AG04450 (cell line): ENCODE measurements at regions not wholly inside any gene's neighbourhood (a gene's known extent, or its start where the extent isn't known, plus 50 kb on each side); places are given as distances from the start of the nearest gene placed in this dataset.
"Not testable (repeated sequence)": the region's sequence is repeated elsewhere in the genome, so short reads cannot be mapped to it uniquely, and the experiment has no call there.

Experiments
- CTCF ChIA-PET: fragments of 300-600, 350-600 bp; formaldehyde crosslinking; extraction: SDS; loops from one replicate; lab custom pipeline; 2022; ENCODE audit warnings: antibody characterized with exemption, inconsistent platforms; lab: Charles Lee
- POLR2A ChIA-PET: fragments of 350-600 bp; formaldehyde crosslinking; extraction: SDS; loops from one replicate; lab custom pipeline; 2021; ENCODE audit warnings: antibody characterized with exemption, inconsistent platforms; lab: Yijun Ruan, JAX
- DNase-seq: peaks from one replicate; pipeline ENCODE4 v3.0.0-alpha.2; 2011; ENCODE audit warnings: low read depth, low spot score
- H3K27ac ChIP-seq: one replicate; pipeline ENCODE4 v1.5.1; 2012; ENCODE audit warnings: low read depth, low read length, control low read depth
- H3K27me3 ChIP-seq: one replicate; pipeline ENCODE4 v1.6.0; 2012; ENCODE audit warnings: low read length; ENCODE audit not compliant: control insufficient read depth, insufficient read depth
- H3K4me3 ChIP-seq: 2 replicates; pipeline ENCODE4 v1.5.1; 2011; ENCODE audit warnings: mild to moderate bottlenecking, low read depth, low read length, control low read depth
- H3K9me3 ChIP-seq: 2 replicates; pipeline ENCODE4 v1.5.1; 2012; ENCODE audit warnings: low read length; ENCODE audit not compliant: control insufficient read depth, insufficient read depth
- CTCF ChIP-seq: IDR thresholded peaks from 2 replicates; pipeline ENCODE4 v1.5.1; 2011; ENCODE audit warnings: low read depth, low read length, control low read depth, inconsistent platforms

DNA sequence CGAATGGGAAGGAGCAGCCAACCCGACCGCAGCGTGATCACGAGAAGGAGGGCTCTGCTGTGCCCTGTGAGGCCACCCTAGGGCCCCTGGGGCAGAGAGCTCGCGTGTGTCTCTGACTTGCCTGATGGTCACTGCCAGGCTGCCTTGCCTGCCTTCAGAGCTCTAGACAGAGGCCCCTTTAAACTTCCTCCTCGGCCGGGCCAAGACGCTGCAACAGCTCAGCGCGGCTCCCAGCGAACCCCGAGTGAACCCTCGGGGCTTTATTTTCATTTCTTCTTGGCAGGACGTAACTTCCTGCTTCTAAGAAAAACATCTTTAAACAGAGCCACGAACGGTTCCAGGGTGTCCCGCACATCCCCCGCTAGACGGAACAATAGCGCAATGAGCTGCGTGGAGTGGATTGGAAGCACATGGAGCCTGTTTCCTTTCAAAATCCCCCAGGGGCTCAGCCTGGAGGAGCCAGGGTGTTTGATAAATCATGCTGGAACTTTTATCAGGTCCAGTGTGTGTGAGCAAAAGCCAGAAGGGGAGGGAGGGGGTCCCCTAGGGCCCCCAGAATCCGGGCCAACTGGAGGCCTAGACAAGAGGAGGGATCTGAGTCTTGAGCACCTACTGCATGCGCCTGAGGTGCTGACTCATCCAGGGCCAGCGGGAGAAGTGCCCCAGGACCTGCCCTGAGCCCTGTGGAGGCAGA lies 134.1 kb upstream of the GDF10 start:
- DNase-seq, result peak; percentile 45
- ChIA-PET CTCF (interaction anchor here (1.1 to 2.8 kb wide), 3 partner anchors 12 to 146 kb away, joined by 3 to 10 read pairs (median 4); no protein-coding TSS in a partner anchor), POLR2A (interaction anchor here (0.9 to 2.8 kb wide), 3 partner anchors 28 to 62 kb away, joined by 3 to 19 read pairs (median 4); no protein-coding TSS in a partner anchor)
- H3K27me3 ChIP-seq, result no peaks in the 10 kb centered on the region
- TF ChIP-seq CTCF, result no peak
- peak overlapping the region; percentile 3 for H3K4me3 ChIP-seq
- peak overlapping the region; percentile 96 for H3K27ac ChIP-seq
- H3K9me3 ChIP-seq, result no peaks in the 10 kb centered on the region; the same call in 1 of the 2 replicates

DNA sequence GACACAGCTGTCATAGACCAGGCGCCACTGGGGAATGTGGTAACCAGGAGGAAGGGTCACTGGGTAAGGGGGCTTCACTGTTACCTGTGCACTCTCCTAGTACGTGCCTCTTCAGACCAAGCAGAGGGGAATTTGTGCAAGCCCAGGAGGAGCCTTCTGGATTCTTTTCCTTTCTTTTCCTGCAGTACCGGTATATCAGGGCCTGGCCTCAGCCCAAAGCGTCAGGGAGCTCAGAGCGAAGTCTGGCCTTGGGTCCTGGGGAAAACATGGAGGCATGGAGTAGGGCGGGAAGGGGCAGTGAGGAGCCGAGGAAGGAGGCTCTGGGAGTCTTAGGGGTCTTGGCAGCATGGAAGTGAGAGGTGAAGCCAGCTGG lies 133.6 kb upstream of the GDF10 start:
- ChIA-PET CTCF (interaction anchor here (1.1 to 2.8 kb wide), 3 partner anchors 11 to 145 kb away, joined by 3 to 10 read pairs (median 4); no protein-coding TSS in a partner anchor), POLR2A (interaction anchor here (0.9 to 2.8 kb wide), 3 partner anchors 28 to 63 kb away, joined by 3 to 19 read pairs (median 4); no protein-coding TSS in a partner anchor)
- Histone ChIP-seq H3K27me3 (no peaks in the 10 kb centered on the region), H3K4me3 (no peak overlapping the region; the same call in 1 of the 2 replicates), H3K27ac (peak overlapping the region; percentile 96), H3K9me3 (no peaks in the 10 kb centered on the region; the same call in 1 of the 2 replicates)
- no peak for DNase-seq
- no peak for TF ChIP-seq CTCF

DNA sequence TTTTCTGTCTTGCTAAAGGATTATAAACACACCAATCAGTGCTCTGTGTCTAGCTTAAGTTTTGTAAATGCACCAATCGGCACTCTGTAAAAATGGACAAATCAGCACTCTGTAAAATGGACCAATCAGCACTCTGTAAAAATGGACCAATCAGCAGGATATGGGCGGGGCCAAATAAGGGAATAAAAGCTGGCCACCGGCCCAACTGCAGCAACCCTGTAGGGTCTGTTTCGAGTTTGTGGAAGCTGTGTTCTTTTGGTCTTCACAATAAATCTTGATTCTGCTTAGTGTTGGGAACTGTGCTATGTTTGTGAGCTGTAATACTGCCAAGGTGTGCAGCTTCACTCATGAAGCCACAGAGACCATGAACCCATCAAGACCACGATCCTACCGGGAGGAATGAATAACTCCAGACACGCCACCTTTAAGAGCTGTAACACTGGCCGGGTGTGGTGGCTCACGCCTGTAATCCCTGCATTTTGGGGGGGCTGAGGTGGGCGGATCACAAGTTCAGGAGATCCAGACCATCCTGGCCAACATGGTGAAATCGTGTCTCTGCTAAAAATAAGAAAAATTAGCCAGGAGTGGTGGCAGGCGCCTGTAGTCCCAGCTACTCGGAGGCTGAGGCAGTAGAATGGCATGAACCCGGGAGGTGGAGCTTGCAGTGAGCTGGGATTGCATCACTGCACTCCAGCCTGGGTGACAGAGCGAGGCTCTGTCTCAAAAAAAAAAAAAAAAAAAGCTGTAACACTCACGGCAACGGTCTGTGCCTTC lies 133.0 kb upstream of the GDF10 start:
- CTCF ChIA-PET, result interaction anchor here (0.6 to 2.8 kb wide), 5 partner anchors 11 to 649 kb away, joined by 3 to 10 read pairs (median 4); no protein-coding TSS in a partner anchor
- H3K4me3 ChIP-seq, H3K27me3 ChIP-seq, DNase-seq, H3K9me3 ChIP-seq: not testable (repeated sequence)
- peak overlapping the region; percentile 96 for H3K27ac ChIP-seq
- POLR2A ChIA-PET, result interaction anchor here (0.8 to 2.8 kb wide), 4 partner anchors 29 to 63 kb away, joined by 3 to 19 read pairs (median 4); no protein-coding TSS in a partner anchor

- no peaks in the 10 kb centered on the region; the same call in 1 of the 2 replicates for H3K9me3 ChIP-seq
- DNase-seq, result no peak
- ChIA-PET CTCF (interaction anchor here (0.6 to 2.8 kb wide), 3 partner anchors 10 to 119 kb away, joined by 3 to 10 read pairs (median 4); no protein-coding TSS in a partner anchor), POLR2A (interaction anchor here (0.8 to 2.8 kb wide), 2 partner anchors 30 to 63 kb away, joined by 3 to 19 read pairs; no protein-coding TSS in a partner anchor)
- peak overlapping the region; percentile 21 for H3K4me3 ChIP-seq
- H3K27ac ChIP-seq, result peak overlapping the region; percentile 91
- TF ChIP-seq CTCF, result no peak
- H3K27me3 ChIP-seq, result no peaks in the 10 kb centered on the region
These were observed 132.4 kb upstream of the GDF10 start for GRCh38 chr10:47167591-47167990.

- POLR2A ChIA-PET, result no interaction called here
- no peaks in the 10 kb centered on the region; the same call in 1 of the 2 replicates for H3K9me3 ChIP-seq
- CTCF ChIA-PET, result interaction anchor here (1.2 kb wide), 1 partner anchor 122 kb away, joined by 4 read pairs; no protein-coding TSS in a partner anchor
- no peak overlapping the region for H3K4me3 ChIP-seq
- no peak overlapping the region for H3K27ac ChIP-seq
- DNase-seq, result no peak
- no peak for TF ChIP-seq CTCF
- no peaks in the 10 kb centered on the region for H3K27me3 ChIP-seq
These were observed 130.4 kb upstream of the GDF10 start for GRCh38 chr10:47169581-47169980.
